GM18505 (cell line): ENCODE measurements at regions not wholly inside any gene's neighbourhood (a gene's known extent, or its start where the extent isn't known, plus 50 kb on each side); places are given as distances from the start of the nearest gene placed in this dataset.

Source experiments
- ATAC-seq: cut with Tn5 transposase; IDR thresholded peaks from one replicate; pipeline ENCODE4 v1.9.1; 2021; ENCODE audit not compliant: unreplicated experiment
- POLR2A ChIP-seq: IDR thresholded peaks from 4 replicates; pipeline ENCODE4 v1.6.1; 2011; ENCODE audit warnings: borderline replicate concordance; ENCODE audit not compliant: insufficient read depth, insufficient read length; ENCODE audit errors: extremely low read depth

- TF ChIP-seq POLR2A, result no peak
- no peak for ATAC-seq
Measured at GRCh38 chr5:174837919-174838902, 113.8 kb downstream of the MSX2 start.

DNA sequence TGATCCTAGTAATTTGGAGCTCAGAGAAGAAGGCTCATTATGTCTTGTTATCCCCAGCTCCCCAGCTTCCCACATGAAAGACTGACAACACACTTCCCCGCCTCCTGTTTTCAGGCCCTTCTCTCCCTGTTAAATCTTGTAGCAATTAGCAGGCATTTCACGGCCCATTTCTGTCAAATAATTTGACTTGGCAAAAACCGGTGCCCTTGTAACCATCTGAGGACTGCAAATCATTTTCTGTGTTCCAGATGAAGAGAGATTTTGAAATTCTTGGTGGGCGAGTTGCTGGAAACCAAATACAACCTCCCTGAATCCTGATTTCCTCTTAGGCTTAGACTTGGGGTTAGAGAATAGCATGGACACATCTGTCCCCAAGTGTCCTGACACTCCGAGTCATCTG lies 109.7 kb downstream of the MSX2 start:
- no peak for ATAC-seq
- no peak for TF ChIP-seq POLR2A

- no peak for TF ChIP-seq POLR2A
- no peak for ATAC-seq
Measured at GRCh38 chr5:174832811-174833210, 108.4 kb downstream of the MSX2 start.

GRCh38 chr5:174832025-174832424 lies 107.6 kb downstream of the MSX2 start:
- no peak for ATAC-seq
- no peak for TF ChIP-seq POLR2A

- no peak for TF ChIP-seq POLR2A
- no peak for ATAC-seq
Measured at GRCh38 chr5:174831031-174831660, 106.8 kb downstream of the MSX2 start.

DNA sequence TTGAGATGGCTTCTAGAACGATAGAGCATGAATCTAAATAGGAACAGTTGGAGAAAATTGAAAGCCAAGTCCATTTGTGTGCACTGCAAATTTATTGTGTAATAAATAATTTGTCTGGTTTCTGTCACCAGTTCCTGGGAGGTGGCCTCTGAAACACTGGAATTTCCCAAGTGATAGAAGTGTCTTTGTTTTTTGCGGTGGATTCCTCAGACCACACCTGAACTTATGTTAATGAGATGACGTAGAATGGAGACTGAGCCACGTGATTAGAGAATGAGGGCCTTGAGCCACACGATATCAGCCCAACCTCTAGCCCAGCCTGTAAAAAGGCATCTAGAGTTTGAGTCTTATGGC lies 105.1 kb downstream of the MSX2 start:
- no peak for ATAC-seq
- no peak for TF ChIP-seq POLR2A

- no peak for TF ChIP-seq POLR2A
- no peak for ATAC-seq
Measured at GRCh38 chr5:174828804-174829510, 104.6 kb downstream of the MSX2 start.

DNA sequence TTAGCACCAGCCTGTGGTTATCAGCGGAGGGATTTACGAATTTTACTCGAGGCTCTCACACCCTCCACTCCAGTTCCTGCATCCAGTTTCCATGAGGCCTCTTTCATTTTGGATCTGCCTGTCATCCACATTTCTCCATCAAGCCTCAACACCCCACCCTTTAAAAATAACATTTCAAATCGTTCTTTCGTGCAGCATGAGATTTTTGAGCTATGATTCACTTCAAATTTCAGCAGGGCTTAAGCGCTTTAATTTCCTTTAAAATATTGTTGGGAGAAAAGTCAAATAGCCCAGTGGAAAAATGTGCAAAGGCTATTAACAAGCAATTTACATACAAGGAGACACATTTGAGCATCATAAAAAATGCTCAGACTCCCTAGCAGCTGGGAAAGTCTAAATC lies 103.2 kb downstream of the MSX2 start:
- no peak for ATAC-seq
- TF ChIP-seq POLR2A, result no peak

DNA sequence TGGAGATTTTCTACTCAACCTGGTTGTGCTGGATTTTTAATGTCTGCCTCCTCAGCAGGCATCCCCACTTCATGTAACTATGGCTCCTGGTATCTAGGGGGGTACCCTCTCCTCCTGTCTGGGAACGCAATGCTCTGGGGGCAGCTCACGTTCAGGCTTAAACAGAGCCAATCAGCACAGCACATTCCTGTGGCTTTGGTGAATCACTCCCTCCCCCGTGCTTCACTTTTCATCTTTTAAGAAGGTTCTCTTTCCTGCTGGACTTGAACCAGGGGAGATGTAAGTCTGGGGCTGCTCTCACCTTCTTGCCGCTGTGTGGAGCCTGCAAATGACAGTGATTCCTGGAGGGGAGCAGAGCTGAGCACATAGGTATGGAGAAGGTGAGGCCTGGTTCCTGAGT lies 101.2 kb downstream of the MSX2 start:
- ATAC-seq, result no peak
- no peak for TF ChIP-seq POLR2A

DNA sequence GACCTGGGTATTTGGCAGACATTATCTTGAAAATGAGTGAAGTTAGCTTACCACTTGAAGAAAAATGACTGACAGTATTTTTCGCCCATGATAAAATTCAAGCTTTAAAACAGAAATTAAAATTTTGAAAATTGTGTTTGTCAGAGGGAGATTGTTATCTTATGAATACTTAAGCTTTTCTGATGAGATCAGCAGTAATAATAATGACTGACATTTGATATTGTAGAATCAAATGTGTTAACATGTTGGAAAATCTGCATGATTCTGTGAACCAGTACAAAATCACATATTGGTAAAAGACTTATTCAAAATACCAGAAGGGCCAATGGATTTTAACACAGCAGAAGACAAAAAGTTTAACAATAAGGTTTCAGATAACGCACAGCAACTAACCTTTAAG lies 94.0 kb downstream of the MSX2 start:
- no peak for ATAC-seq
- TF ChIP-seq POLR2A, result no peak

GRCh38 chr5:174817610-174818009 lies 93.2 kb downstream of the MSX2 start:
- no peak for ATAC-seq
- TF ChIP-seq POLR2A, result no peak

DNA sequence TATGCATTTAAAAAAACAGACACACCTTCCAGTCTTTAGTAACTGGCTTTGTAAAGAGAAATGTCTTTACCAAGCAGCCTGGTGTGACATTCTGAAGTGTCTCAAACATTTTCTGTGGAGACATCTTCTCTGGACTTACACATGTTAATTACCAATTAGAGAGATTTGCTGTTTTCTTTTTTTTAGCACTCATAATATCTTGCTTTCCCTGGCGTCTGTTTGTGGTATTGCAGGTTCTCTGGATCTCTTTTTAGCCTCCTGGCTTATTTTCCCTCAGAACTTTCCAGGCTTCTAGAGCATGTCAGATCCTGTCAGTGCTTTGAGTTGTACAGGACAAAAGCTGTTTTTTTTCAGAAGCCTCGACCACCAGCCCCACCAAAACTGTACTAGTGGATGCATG lies 92.5 kb downstream of the MSX2 start:
- TF ChIP-seq POLR2A, result no peak
- ATAC-seq, result no peak

GRCh38 chr5:174811438-174811837 lies 87.1 kb downstream of the MSX2 start:
- TF ChIP-seq POLR2A, result no peak
- no peak for ATAC-seq
